ENCODE measurements at regions not wholly inside any gene's neighbourhood (a gene's known extent, or its start where the extent isn't known, plus 50 kb on each side); places are given as distances from the start of the nearest gene placed in this dataset.
"Not testable (repeated sequence)": the region's sequence is repeated elsewhere in the genome, so short reads cannot be mapped to it uniquely, and the experiment has no call there.

DNA sequence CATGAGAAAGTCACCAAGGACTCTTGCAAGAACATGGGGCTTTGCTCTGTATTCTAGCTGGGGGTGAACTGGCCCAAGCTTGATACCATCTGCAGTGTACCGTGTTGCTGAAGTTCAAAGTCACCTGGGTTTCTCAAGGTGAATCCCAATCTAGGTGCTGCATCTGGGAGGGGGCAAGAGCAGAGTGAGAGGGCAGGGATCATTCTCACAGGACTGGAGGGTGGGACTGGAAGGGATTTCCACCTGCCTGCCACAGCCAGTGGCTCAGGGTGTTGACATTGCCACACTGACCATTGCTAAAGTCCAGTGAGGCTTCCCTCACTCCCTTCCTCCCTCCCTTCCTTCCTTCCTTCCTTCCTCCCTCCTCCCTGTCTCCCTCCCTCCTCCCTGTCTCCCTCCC, 98.7 kb downstream of the MYCN start:
- no peak for DNase-seq

DNA sequence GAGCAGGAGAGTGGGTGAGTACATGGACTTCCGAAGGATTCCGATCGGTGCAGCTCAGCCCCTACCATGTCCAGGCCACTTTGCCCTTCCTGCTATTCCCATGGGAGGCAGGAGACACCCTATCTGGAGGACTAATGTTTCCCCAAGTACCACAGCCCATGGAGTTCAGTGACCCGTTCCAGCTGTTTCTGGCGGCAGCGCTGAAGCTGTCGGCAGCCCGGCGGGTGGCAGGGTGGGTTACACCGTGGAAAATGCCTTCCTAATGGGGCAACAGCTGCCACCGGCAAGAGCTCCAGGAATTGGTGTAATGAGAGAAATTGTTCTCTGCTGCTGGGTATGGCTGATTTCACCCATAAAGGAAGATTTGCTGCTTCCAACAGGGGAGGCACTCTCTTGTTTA, 98.3 kb downstream of the MYCN start:
- no peak for DNase-seq

DNA sequence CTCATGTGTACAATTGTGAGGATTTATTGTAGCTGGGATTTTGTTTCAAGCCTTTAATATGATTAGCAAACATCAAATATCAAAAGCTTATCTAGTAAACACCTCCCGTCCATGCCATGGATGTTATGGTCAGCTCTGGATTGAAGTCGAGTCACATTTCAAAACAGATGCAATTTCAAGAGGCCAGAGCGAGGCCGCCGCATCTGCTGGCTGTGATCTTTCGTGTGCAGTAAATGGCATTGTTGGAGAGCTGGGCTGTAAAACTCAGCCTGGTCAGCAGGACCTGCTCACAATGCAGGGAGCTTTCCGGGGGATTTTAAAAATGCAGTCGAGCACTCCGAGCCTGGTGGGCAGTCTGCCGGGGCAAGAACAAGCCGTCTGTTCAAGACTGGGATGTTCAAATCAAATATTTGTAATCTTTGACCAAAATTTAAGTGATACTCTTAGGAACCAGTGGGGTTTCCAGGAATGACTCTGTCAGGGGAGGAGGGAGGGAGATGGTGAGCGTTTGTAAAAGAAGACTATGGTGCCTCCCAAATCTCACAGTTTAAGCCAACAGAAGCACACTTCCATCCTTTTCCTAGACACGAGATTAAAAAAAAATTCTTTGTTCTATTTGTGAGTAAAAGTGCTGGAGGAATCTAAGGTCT, 97.6 kb downstream of the MYCN start:
- DNase-seq = no peak

- DNase-seq = no peak
Observed at GRCh38 chr2:16036951-16037350, 96.6 kb downstream of the MYCN start.

- DNase-seq = no peak
Observed at GRCh38 chr2:16035747-16036745, 95.7 kb downstream of the MYCN start.

GRCh38 chr2:16034975-16035746, 94.8 kb downstream of the MYCN start:
- DNase-seq = no peak

GRCh38 chr2:16034151-16034974, 94.0 kb downstream of the MYCN start:
- DNase-seq = no peak

GRCh38 chr2:16033032-16033293, 92.6 kb downstream of the MYCN start:
- no peak for DNase-seq

GRCh38 chr2:16032282-16033031, 92.1 kb downstream of the MYCN start:
- no peak for DNase-seq

DNA sequence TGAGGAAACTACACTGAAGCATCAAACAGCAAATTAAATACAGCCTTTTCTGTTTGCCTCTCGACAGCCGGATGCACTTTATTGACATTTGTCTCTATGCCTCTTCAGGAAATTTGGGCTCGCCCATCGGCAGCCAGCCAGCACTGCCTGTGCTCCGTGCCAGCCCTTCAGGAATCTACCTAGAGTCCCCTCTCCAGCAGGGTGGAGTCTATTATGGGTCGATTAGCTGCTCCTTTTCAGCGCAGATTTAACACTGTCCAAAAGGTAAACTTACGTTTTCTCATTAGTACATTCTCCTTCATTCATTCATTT, 91.5 kb downstream of the MYCN start:
- DNase-seq = no peak

- no peak for DNase-seq
Observed at GRCh38 chr2:16031058-16031847, 90.9 kb downstream of the MYCN start.

- no peak for DNase-seq
Observed at GRCh38 chr2:16030206-16031057, 90.1 kb downstream of the MYCN start.

DNA sequence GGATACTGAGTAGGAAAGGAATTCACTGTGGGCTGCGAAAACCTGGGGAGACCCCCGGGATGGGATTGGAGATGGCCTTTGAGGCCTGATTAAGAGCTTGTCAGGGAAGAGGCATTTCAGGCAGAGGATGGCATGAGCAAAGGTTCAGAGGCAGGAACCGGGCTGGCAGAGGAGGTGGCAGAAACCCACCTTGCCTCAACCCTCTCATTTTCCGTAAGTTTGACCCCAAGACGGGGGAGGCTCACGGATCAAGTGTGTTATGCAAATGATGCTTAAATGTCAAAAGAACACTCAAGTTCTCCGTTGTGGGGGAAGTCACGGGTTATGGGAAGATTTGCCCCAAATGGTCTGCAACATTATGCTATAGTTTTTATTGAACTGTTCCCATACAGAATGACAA, 88.3 kb downstream of the MYCN start:
- no peak for DNase-seq

GRCh38 chr2:16026816-16027501, 86.6 kb downstream of the MYCN start:
- DNase-seq = no peak

- DNase-seq = no peak
Observed at GRCh38 chr2:16025876-16026640, 85.7 kb downstream of the MYCN start.

- DNase-seq = no peak
Observed at GRCh38 chr2:16025211-16025875, 85.0 kb downstream of the MYCN start.

- not testable (repeated sequence) for DNase-seq
Observed at GRCh38 chr2:16024628-16025027, 84.3 kb downstream of the MYCN start.

All from T1000 (cell line).